ENCODE measurements at regions not wholly inside any gene's neighbourhood (a gene's known extent, or its start where the extent isn't known, plus 50 kb on each side); places are given as distances from the start of the nearest gene placed in this dataset.
"Not testable (repeated sequence)": the region's sequence is repeated elsewhere in the genome, so short reads cannot be mapped to it uniquely, and the experiment has no call there.

DNA sequence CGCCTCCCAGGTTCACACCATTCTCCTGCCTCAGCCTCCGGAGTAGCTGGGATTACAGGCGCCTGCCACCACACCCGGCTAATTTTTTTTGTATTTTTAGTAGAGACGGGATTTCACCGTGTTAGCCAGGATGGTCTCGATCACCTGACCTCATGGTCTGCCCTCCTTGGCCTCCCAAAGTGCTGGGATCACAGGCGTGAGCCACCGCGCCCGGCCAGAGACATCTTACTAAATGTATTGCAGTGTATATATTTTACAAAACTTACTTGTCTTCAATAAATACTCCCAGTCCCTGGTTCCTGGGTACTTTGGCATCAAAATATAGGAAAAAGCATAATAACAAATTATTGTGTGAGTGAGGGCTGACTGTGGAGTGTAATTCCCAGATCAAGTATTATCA is 1053.7 kb downstream of the OLFM4 start:
- TF ChIP-seq, protein P1, sequence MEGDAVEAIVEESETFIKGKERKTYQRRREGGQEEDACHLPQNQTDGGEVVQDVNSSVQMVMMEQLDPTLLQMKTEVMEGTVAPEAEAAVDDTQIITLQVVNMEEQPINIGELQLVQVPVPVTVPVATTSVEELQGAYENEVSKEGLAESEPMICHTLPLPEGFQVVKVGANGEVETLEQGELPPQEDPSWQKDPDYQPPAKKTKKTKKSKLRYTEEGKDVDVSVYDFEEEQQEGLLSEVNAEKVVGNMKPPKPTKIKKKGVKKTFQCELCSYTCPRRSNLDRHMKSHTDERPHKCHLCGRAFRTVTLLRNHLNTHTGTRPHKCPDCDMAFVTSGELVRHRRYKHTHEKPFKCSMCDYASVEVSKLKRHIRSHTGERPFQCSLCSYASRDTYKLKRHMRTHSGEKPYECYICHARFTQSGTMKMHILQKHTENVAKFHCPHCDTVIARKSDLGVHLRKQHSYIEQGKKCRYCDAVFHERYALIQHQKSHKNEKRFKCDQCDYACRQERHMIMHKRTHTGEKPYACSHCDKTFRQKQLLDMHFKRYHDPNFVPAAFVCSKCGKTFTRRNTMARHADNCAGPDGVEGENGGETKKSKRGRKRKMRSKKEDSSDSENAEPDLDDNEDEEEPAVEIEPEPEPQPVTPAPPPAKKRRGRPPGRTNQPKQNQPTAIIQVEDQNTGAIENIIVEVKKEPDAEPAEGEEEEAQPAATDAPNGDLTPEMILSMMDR (IDR thresholded peaks at IDR 0.05), result not testable (repeated sequence)
- TF ChIP-seq, protein P2, sequence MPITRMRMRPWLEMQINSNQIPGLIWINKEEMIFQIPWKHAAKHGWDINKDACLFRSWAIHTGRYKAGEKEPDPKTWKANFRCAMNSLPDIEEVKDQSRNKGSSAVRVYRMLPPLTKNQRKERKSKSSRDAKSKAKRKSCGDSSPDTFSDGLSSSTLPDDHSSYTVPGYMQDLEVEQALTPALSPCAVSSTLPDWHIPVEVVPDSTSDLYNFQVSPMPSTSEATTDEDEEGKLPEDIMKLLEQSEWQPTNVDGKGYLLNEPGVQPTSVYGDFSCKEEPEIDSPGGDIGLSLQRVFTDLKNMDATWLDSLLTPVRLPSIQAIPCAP (CRISPR knock-in tag; IDR thresholded peaks at IDR 0.05), result not testable (repeated sequence)
- TF ChIP-seq JUN (CRISPR knock-in tag; IDR thresholded peaks at IDR 0.05); ZNF219 (CRISPR knock-in tag; IDR thresholded peaks at IDR 0.05; ENCODE audit: borderline replicate concordance); RELA (CRISPR knock-in tag; IDR thresholded peaks at IDR 0.05; ENCODE audit: borderline replicate concordance): not testable (repeated sequence)
